MCF 10A (cell line): ENCODE measurements at regions not wholly inside any gene's neighbourhood (a gene's known extent, or its start where the extent isn't known, plus 50 kb on each side); places are given as distances from the start of the nearest gene placed in this dataset.

Source experiments
- BruUV-seq: library from RNA; stranded (reverse); fragments of 400-500 nt; replicated peaks from 2 replicates; lab custom pipeline; 2021; lab: Mats Ljungman, UMichigan
- CTCF ChIA-PET: fragments of 300-600 bp; sonication (Branson Sonifier 250); formaldehyde crosslinking; extraction: SDS; loops from one replicate; lab custom pipeline; 2021; ENCODE audit warnings: antibody characterized with exemption, inconsistent platforms; lab: Yijun Ruan, JAX
- POLR2A ChIA-PET: fragments of 300-600, 350-650 bp; sonication (Branson Sonifier 250); formaldehyde crosslinking; extraction: SDS; loops from one replicate; lab custom pipeline; 2020; ENCODE audit warnings: antibody characterized with exemption, inconsistent platforms; lab: Yijun Ruan, JAX
- DNase-seq: peaks from one replicate; pipeline ENCODE4 v3.0.0-alpha.2; 2018; ENCODE audit not compliant: unreplicated experiment
- H3K27ac Mint-ChIP-seq: one replicate; pipeline ENCODE4 v1.8.0; 2022; ENCODE audit warnings: mild to moderate bottlenecking, low read depth, mixed read lengths; ENCODE audit not compliant: unreplicated experiment
- H3K27me3 Mint-ChIP-seq: one replicate; pipeline ENCODE4 v1.8.0; 2022; ENCODE audit warnings: mixed read lengths; ENCODE audit not compliant: insufficient read depth, unreplicated experiment
- H3K36me3 Mint-ChIP-seq: one replicate; pipeline ENCODE4 v1.8.0; 2022; ENCODE audit warnings: mild to moderate bottlenecking, moderate library complexity, mixed read lengths; ENCODE audit not compliant: insufficient read depth, unreplicated experiment
- H3K4me1 Mint-ChIP-seq: one replicate; pipeline ENCODE4 v1.8.0; 2022; ENCODE audit warnings: mixed read lengths; ENCODE audit not compliant: insufficient read depth, unreplicated experiment
- H3K4me3 Mint-ChIP-seq: one replicate; pipeline ENCODE4 v1.8.0; 2022; ENCODE audit warnings: mild to moderate bottlenecking, moderate library complexity, mixed read lengths; ENCODE audit not compliant: unreplicated experiment
- H3K9me3 Mint-ChIP-seq: one replicate; pipeline ENCODE4 v1.8.0; 2022; ENCODE audit warnings: mixed read lengths; ENCODE audit not compliant: unreplicated experiment
- CTCF ChIP-seq: fragments of 200-600 bp; IDR thresholded peaks from one replicate; pipeline ENCODE4 v1.8.0; 2022; ENCODE audit warnings: antibody characterized with exemption, mild to moderate bottlenecking; ENCODE audit not compliant: unreplicated experiment
- intact Hi-C: fragments of 100-400 bp; cut with micrococcal nuclease; formaldehyde crosslinking; loops from 2 replicates; pipeline ENCODE4 v1.14.1; 2022

- no peaks in the 10 kb centered on the region for H3K9me3 Mint-ChIP-seq
- ChIA-PET CTCF (interaction anchor here (0.5 to 0.7 kb wide), 3 partner anchors 23 to 624 kb away, joined by 3 to 4 read pairs (median 3); no protein-coding TSS in a partner anchor), POLR2A (interaction anchor here (0.6 to 4.1 kb wide), 13 partner anchors 31 to 1265 kb away, joined by 3 to 19 read pairs (median 4); partner anchors contain the start of genes AK4, LEPR and LEPROT)
- peak overlapping the region; percentile 77 for H3K4me3 Mint-ChIP-seq
- peak; percentile 70 for DNase-seq
- BruUV-seq: TSS peak; percentile 94
- H3K27me3 Mint-ChIP-seq: no peaks in the 10 kb centered on the region
- TF ChIP-seq CTCF: no peak
- intact Hi-C loops: loop anchor here (2.0 to 5.0 kb wide), 2 partner anchors 79 to 355 kb away; partner anchors contain the start of genes LEPR and LEPROT
- peak overlapping the region; percentile 92 for H3K27ac Mint-ChIP-seq
- no peaks in the 10 kb centered on the region for H3K36me3 Mint-ChIP-seq
- H3K4me1 Mint-ChIP-seq: peaks cover 13% of the 10 kb centered on the region
These were observed 80.4 kb upstream of the AK4 start for GRCh38 chr1:65067491-65068201.

GRCh38 chr1:65068202-65069010 is 79.6 kb upstream of the AK4 start:
- intact Hi-C loops: loop anchor here (5.0 kb wide), 1 partner anchor 354 kb away; the partner anchor contains the start of genes LEPR and LEPROT
- Mint-ChIP-seq H3K27me3 (no peaks in the 10 kb centered on the region), H3K4me1 (peaks cover 13% of the 10 kb centered on the region), H3K4me3 (peak overlapping the region; percentile 77), H3K27ac (peak overlapping the region; percentile 92), H3K9me3 (no peaks in the 10 kb centered on the region), H3K36me3 (no peaks in the 10 kb centered on the region)
- no peak for TF ChIP-seq CTCF
- DNase-seq: no peak
- POLR2A ChIA-PET: interaction anchor here (0.7 to 4.1 kb wide), 14 partner anchors 31 to 354 kb away, joined by 3 to 19 read pairs (median 4); partner anchors contain the start of genes AK4, LEPR and LEPROT
- BruUV-seq: no TSS peak
- CTCF ChIA-PET: interaction anchor here (0.5 to 2.7 kb wide), 5 partner anchors 22 to 623 kb away, joined by 3 to 13 read pairs (median 3); no protein-coding TSS in a partner anchor

- no peak for TF ChIP-seq CTCF
- Mint-ChIP-seq H3K4me1 (peaks cover 13% of the 10 kb centered on the region), H3K27ac (peak overlapping the region; percentile 92), H3K9me3 (no peaks in the 10 kb centered on the region), H3K27me3 (no peaks in the 10 kb centered on the region), H3K36me3 (no peaks in the 10 kb centered on the region), H3K4me3 (peak overlapping the region; percentile 77)
- intact Hi-C loops: loop anchor here (5.0 kb wide), 1 partner anchor 353 kb away; the partner anchor contains the start of genes LEPR and LEPROT
- DNase-seq: no peak
- ChIA-PET POLR2A (interaction anchor here (0.7 to 4.1 kb wide), 5 partner anchors 72 to 1233 kb away, joined by 3 to 19 read pairs (median 3); partner anchors contain the start of gene AK4), CTCF (interaction anchor here (0.5 to 2.7 kb wide), 3 partner anchors 35 to 140 kb away, joined by 3 to 13 read pairs (median 5); no protein-coding TSS in a partner anchor)
- BruUV-seq: no TSS peak
These were observed 78.9 kb upstream of the AK4 start for GRCh38 chr1:65069011-65069565.
